Upper lobe of right lung (tissue), 1 donor: ENCODE measurements at regions not wholly inside any gene's neighbourhood (a gene's known extent, or its start where the extent isn't known, plus 50 kb on each side); places are given as distances from the start of the nearest gene placed in this dataset.
"Not testable (repeated sequence)": the region's sequence is repeated elsewhere in the genome, so short reads cannot be mapped to it uniquely, and the experiment has no call there.

ENCODE experiments used
- ATAC-seq: fragments of 200-7000 bp; cut with Tn5 transposase; one replicate; pipeline ENCODE4 v1.9.1; 2020; ENCODE audit warnings: mild to moderate bottlenecking, moderate library complexity
- DNase-seq: peaks from one replicate; pipeline ENCODE4 v3.0.0-alpha.2; 2020
- H3K27ac ChIP-seq: fragments of 200-600 bp; one replicate; pipeline ENCODE4 v1.8.0; 2022
- H3K27me3 ChIP-seq: fragments of 200-600 bp; one replicate; pipeline ENCODE4 v1.8.0; 2022; ENCODE audit warnings: mild to moderate bottlenecking
- H3K36me3 ChIP-seq: fragments of 200-600 bp; one replicate; pipeline ENCODE4 v1.8.0; 2022
- H3K4me1 ChIP-seq: fragments of 200-600 bp; one replicate; pipeline ENCODE4 v1.8.0; 2022
- H3K4me3 ChIP-seq: fragments of 200-600 bp; one replicate; pipeline ENCODE4 v1.8.0; 2022; ENCODE audit warnings: mild to moderate bottlenecking
- H3K9me3 ChIP-seq: fragments of 200-600 bp; one replicate; pipeline ENCODE4 v1.8.0; 2022
- CTCF ChIP-seq: fragments of 200-600 bp; IDR thresholded peaks from one replicate; pipeline ENCODE4 v1.8.0; 2022; ENCODE audit warnings: antibody characterized with exemption
- intact Hi-C: fragments of 100-400 bp; cut with DNase I; formaldehyde crosslinking; loops from one replicate; pipeline ENCODE4 v1.11.0; 2022
- donor health status: DM: no; HTN: yes; CAD: no; lungs with severe emphysema.

DNA sequence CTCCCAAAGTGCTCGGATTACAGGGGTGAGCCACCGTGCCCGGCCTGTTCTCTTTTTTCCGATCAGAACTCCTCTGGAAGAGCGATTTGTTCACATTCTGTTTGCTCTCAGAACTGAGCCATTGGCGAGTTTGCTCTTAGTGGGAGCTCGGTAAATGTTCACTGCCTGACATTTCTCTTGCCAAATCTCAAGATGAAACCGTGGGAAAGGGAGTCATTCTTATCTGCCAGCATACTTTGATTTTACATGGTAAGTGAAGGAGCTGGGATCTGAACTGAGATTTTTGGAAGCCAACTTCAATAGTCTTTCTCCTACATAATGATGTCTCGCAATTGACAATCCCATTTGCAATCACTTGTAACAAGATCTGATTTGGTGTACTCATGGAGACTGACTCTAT is 445.8 kb upstream of the ISX start:
- Histone ChIP-seq H3K4me1 (no peaks in the 10 kb centered on the region), H3K4me3 (no peak overlapping the region), H3K9me3 (no peaks in the 10 kb centered on the region), H3K36me3 (no peaks in the 10 kb centered on the region), H3K27ac (no peak overlapping the region), H3K27me3 (no peaks in the 10 kb centered on the region)
- ATAC-seq (no peak), DNase-seq (no peak)
- TF ChIP-seq CTCF, result no peak
- intact Hi-C loops, result no loop called here

DNA sequence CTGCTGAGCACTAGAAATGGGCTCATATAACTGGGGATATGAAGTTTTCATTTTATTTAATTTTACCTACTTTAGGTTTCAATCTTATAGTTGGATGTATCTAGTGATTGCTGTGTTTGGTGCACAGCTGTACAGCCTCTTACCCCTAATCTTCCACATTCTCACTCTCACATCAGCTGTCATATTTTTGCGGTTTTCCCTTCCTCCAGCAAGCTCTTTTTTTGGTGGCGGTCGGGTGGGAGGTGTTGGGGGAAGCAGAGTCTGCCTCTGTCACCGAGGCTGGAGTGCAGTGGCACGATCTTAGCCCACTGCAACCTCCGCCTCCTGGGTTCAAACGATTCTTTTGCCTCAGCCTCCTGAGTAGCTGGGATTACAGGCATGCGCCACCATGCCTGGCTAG is 445.1 kb upstream of the ISX start:
- DNase-seq (no peak), ATAC-seq (no peak)
- TF ChIP-seq CTCF, result no peak

DNA sequence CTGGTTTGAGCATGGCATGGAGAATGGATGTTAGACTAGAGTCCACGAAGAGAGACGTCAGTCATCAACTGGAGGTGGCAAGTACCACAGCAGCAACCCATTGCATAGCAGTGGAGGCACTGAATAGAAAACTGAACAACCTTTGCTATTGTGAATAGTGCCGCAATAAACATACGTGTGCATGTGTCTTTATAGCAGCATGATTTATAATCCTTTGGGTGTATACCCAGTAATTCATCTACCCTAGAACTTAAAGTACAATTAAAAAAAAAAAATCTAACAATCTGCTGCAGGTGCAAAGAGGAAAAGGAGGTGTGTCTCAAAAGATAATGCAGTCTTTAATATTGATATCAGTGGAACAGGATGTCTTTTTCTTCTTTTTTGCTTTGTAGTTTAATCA is 443.4 kb upstream of the ISX start:
- no peak for DNase-seq
- H3K36me3 ChIP-seq, result no peaks in the 10 kb centered on the region
- H3K27me3 ChIP-seq, result no peaks in the 10 kb centered on the region
- ATAC-seq, result no peak
- no peak overlapping the region for H3K27ac ChIP-seq
- no peaks in the 10 kb centered on the region for H3K9me3 ChIP-seq
- H3K4me3 ChIP-seq, result no peak overlapping the region
- intact Hi-C loops, result no loop called here
- no peaks in the 10 kb centered on the region for H3K4me1 ChIP-seq
- no peak for TF ChIP-seq CTCF

More for the DNA sequence above, 445.1 kb upstream of the ISX start:
- Histone ChIP-seq H3K27ac (no peak overlapping the region), H3K4me3 (no peak overlapping the region), H3K36me3 (no peaks in the 10 kb centered on the region), H3K4me1 (no peaks in the 10 kb centered on the region), H3K27me3 (no peaks in the 10 kb centered on the region), H3K9me3 (no peaks in the 10 kb centered on the region)
- intact Hi-C loops, result no loop called here

- Histone ChIP-seq H3K9me3 (no peaks in the 10 kb centered on the region), H3K27me3 (no peaks in the 10 kb centered on the region), H3K27ac (no peak overlapping the region), H3K36me3 (no peaks in the 10 kb centered on the region), H3K4me3 (no peak overlapping the region), H3K4me1 (no peaks in the 10 kb centered on the region)
- DNase-seq, result no peak
- intact Hi-C loops, result no loop called here
- ATAC-seq, result no peak
- no peak for TF ChIP-seq CTCF
These were observed 442.4 kb upstream of the ISX start for GRCh38 chr22:34623580-34623979.

- H3K4me1 ChIP-seq, H3K4me3 ChIP-seq, H3K27me3 ChIP-seq, ATAC-seq, H3K36me3 ChIP-seq, DNase-seq, intact Hi-C loops, H3K9me3 ChIP-seq, H3K27ac ChIP-seq: not testable (repeated sequence)
These were observed 440.1 kb upstream of the ISX start for GRCh38 chr22:34625892-34626291.

DNA sequence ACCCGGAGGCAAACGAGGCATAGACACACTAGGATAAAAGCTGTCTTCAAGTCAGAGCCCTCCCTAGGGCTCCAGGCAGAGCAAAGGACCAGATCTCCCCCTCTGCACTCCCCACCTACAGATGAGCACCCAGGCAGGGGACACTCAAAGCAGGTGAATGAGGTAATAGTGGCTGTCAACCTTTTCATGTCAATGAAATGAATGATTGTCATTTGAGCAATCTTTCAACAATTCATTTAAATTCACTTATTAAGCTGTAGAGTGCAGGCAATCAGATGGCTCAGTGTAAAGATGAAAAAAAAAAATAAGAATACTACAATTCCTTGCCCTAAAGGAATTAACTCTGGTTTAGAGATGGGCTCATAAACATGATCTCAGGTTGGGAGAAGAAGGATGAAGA is 427.8 kb upstream of the ISX start:
- H3K27me3 ChIP-seq, result no peaks in the 10 kb centered on the region
- H3K4me1 ChIP-seq, result no peaks in the 10 kb centered on the region
- no peak overlapping the region for H3K27ac ChIP-seq
- DNase-seq (no peak), ATAC-seq (no peak)
- H3K36me3 ChIP-seq, result no peaks in the 10 kb centered on the region
- TF ChIP-seq CTCF, result no peak
- intact Hi-C loops, result no loop called here
- no peaks in the 10 kb centered on the region for H3K9me3 ChIP-seq
- H3K4me3 ChIP-seq, result no peak overlapping the region
